Neuronal stem cell (in vitro differentiated cells): ENCODE measurements at regions not wholly inside any gene's neighbourhood (a gene's known extent, or its start where the extent isn't known, plus 50 kb on each side); places are given as distances from the start of the nearest gene placed in this dataset.

Experiments used
- DNase-seq: peaks from one replicate; pipeline ENCODE4 v3.0.0-alpha.2; 2013; ENCODE audit warnings: low spot score
- H2AFZ ChIP-seq: one replicate; pipeline ENCODE4 v1.6.1; 2013; ENCODE audit warnings: mild to moderate bottlenecking, low read length, inconsistent platforms
- H2AK5ac ChIP-seq: 2 replicates; pipeline ENCODE4 v1.6.1; 2013; ENCODE audit warnings: low read depth, mild to moderate bottlenecking, inconsistent platforms, low read length, moderate library complexity, mixed read lengths
- H2BK120ac ChIP-seq: 2 replicates; pipeline ENCODE4 v1.6.1; 2013; ENCODE audit warnings: low read depth, mild to moderate bottlenecking, inconsistent platforms, low read length, moderate library complexity, mixed read lengths
- H2BK12ac ChIP-seq: one replicate; pipeline ENCODE4 v1.6.1; 2013; ENCODE audit warnings: low read length, inconsistent platforms
- H2BK15ac ChIP-seq: 2 replicates; pipeline ENCODE4 v1.6.1; 2013; ENCODE audit warnings: mild to moderate bottlenecking, low read length, inconsistent platforms, mixed read lengths
- H2BK5ac ChIP-seq: one replicate; pipeline ENCODE4 v1.6.1; 2013; ENCODE audit warnings: inconsistent platforms, mild to moderate bottlenecking, low read length, moderate library complexity
- H3K14ac ChIP-seq: one replicate; pipeline ENCODE4 v1.6.1; 2013; ENCODE audit warnings: low read length, inconsistent platforms
- H3K18ac ChIP-seq: 2 replicates; pipeline ENCODE4 v1.6.1; 2013; ENCODE audit warnings: low read length, inconsistent platforms
- H3K23ac ChIP-seq: 2 replicates; pipeline ENCODE4 v1.6.1; 2013; ENCODE audit warnings: low read depth, mild to moderate bottlenecking, mixed read lengths, low read length, inconsistent platforms; ENCODE audit not compliant: poor library complexity
- H3K27ac ChIP-seq: replicated peaks from 3 replicates; pipeline ENCODE4 v1.5.1; 2013; ENCODE audit warnings: low read length, inconsistent platforms
- H3K27me3 ChIP-seq, 3 experiments: 2 replicates each; pipeline ENCODE4 v1.6.1; 2013; ENCODE audit warnings: low read length in 3 of 3, mild to moderate bottlenecking in 2 of 3, inconsistent platforms in 1 of 3, low read depth in 1 of 3, mixed read lengths in 1 of 3, moderate library complexity in 1 of 3; ENCODE audit not compliant: control insufficient read depth in 3 of 3, insufficient read depth in 3 of 3
- H3K36me3 ChIP-seq, 2 donors: replicated peaks in 1 of 2; 2 replicates each; pipeline ENCODE4 v1.6.1; 2013; ENCODE audit warnings: low read length in 2 of 2; ENCODE audit not compliant: control insufficient read depth in 2 of 2, insufficient read depth in 2 of 2
- H3K4ac ChIP-seq: 2 replicates; pipeline ENCODE4 v1.6.1; 2013; ENCODE audit warnings: inconsistent platforms, mild to moderate bottlenecking, low read length, moderate library complexity
- H3K4me1 ChIP-seq, 2 donors: 1 replicate in 1 of 2; 2 replicates in 1 of 2; pipeline ENCODE4 v1.6.1; 2013; ENCODE audit warnings: low read length in 2 of 2, low read depth in 1 of 2; ENCODE audit not compliant: control insufficient read depth in 2 of 2, insufficient read depth in 1 of 2
- H3K4me2 ChIP-seq: one replicate; pipeline ENCODE4 v1.6.1; 2013; ENCODE audit warnings: mild to moderate bottlenecking, low read length, inconsistent platforms; ENCODE audit not compliant: insufficient read depth, poor library complexity, severe bottlenecking
- H3K4me3 ChIP-seq, 2 donors: 2 replicates each; pipeline ENCODE4 v1.5.1; 2013; ENCODE audit warnings: low read length in 2 of 2, mild to moderate bottlenecking in 2 of 2, inconsistent platforms in 1 of 2, moderate library complexity in 1 of 2
- H3K79me1 ChIP-seq: one replicate; pipeline ENCODE4 v1.6.1; 2013; ENCODE audit warnings: low read depth, mild to moderate bottlenecking, inconsistent platforms, low read length, moderate library complexity
- H3K9ac ChIP-seq: one replicate; pipeline ENCODE4 v1.6.1; 2013; ENCODE audit warnings: mild to moderate bottlenecking, low read depth, low read length, inconsistent platforms; ENCODE audit not compliant: poor library complexity
- H3K9me3 ChIP-seq, 2 donors: replicated peaks in 1 of 2; 2 replicates each; pipeline versions ENCODE3 to v1.6.1; 2013; ENCODE audit warnings: low read length in 2 of 2, mild to moderate bottlenecking in 2 of 2, inconsistent platforms in 1 of 2, low read depth in 1 of 2, mixed read lengths in 1 of 2, moderate library complexity in 1 of 2; ENCODE audit not compliant: control insufficient read depth in 2 of 2, insufficient read depth in 1 of 2
- H4K8ac ChIP-seq: one replicate; pipeline ENCODE4 v1.6.1; 2013; ENCODE audit warnings: low read depth, mild to moderate bottlenecking, inconsistent platforms, low read length, moderate library complexity
- H4K91ac ChIP-seq: one replicate; pipeline ENCODE4 v1.6.1; 2013; ENCODE audit warnings: low read length, low read depth, mild to moderate bottlenecking, inconsistent platforms; ENCODE audit not compliant: poor library complexity
- WGBS, 2 donors: extraction: QIAGEN DNeasy Blood & Tissue Kit; methylation state at CpG; one replicate each; pipeline ENCODE4 v1.1.7; 2013; ENCODE audit warnings: missing lambda C conversion rate in 2 of 2, mixed read lengths in 1 of 2; ENCODE audit not compliant: insufficient read length in 2 of 2, insufficient replicate concordance in 1 of 2; ENCODE audit errors: extremely low coverage in 2 of 2; 5-methylcytosine and 5-hydroxymethylcytosine counted together

- no peak overlapping the region for H3K27ac ChIP-seq
- H3K9me3 ChIP-seq: peaks cover 0 to 2% of the 10 kb centered on the region in 2 donors
- no peak overlapping the region for H3K4me2 ChIP-seq
- no peak overlapping the region for H3K23ac ChIP-seq
- H2BK120ac ChIP-seq: no peak overlapping the region
- H2BK5ac ChIP-seq: no peak overlapping the region
- no peak overlapping the region for H3K4me3 ChIP-seq
- no peaks in the 10 kb centered on the region for H3K27me3 ChIP-seq
- no CpG with 5 or more reads among the region's 4 CpGs for WGBS, 2 donors
- no peaks in the 10 kb centered on the region for H3K36me3 ChIP-seq
- H3K4me1 ChIP-seq: no peaks in the 10 kb centered on the region
- no peak overlapping the region for H2BK15ac ChIP-seq
- H3K14ac ChIP-seq: no peak overlapping the region
- no peak overlapping the region for H4K8ac ChIP-seq
- no peak overlapping the region for H2BK12ac ChIP-seq
- H3K9ac ChIP-seq: no peak overlapping the region
- no peak overlapping the region for H2AFZ ChIP-seq
- no peak overlapping the region for H4K91ac ChIP-seq
- DNase-seq: no peak
- H3K18ac ChIP-seq: no peak overlapping the region
- H3K4ac ChIP-seq: no peak overlapping the region
- H3K79me1 ChIP-seq: no peaks in the 10 kb centered on the region
- no peak overlapping the region for H2AK5ac ChIP-seq
These were observed 631.6 kb upstream of the NRSN1 start for GRCh38 chr6:23494367-23494766.

DNA sequence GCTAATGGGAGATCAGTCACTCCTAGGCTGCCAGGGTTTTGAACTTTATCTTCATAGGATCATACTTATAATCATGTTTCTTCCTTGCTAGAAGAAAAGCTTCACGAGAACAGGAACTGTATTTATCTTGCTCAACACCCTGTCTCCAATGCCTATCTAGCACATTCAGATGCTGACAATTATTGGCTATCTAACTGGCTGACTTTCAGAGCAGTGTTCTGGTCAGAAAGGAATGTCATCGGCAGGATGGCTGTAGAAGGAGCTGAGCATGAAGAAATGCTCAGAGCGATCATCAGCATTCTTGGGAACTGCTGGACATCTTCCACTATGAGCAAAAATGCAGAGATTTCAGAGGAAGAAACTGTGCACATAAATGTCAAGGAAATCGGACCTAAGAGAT lies 628.0 kb upstream of the NRSN1 start:
- H3K18ac ChIP-seq: no peak overlapping the region
- no peak overlapping the region for H2AK5ac ChIP-seq
- no peak overlapping the region for H2AFZ ChIP-seq
- H2BK5ac ChIP-seq: no peak overlapping the region
- no peaks in the 10 kb centered on the region for H3K27me3 ChIP-seq
- H3K9me3 ChIP-seq: no peaks in the 10 kb centered on the region
- H3K4ac ChIP-seq: no peak overlapping the region
- no peak overlapping the region for H2BK12ac ChIP-seq
- no peak overlapping the region for H3K23ac ChIP-seq
- no peak overlapping the region for H3K14ac ChIP-seq
- H3K4me1 ChIP-seq: no peaks in the 10 kb centered on the region
- no peak overlapping the region for H3K9ac ChIP-seq
- H4K8ac ChIP-seq: no peak overlapping the region
- no peak overlapping the region for H2BK120ac ChIP-seq
- no peak overlapping the region for H3K4me2 ChIP-seq
- no peaks in the 10 kb centered on the region for H3K36me3 ChIP-seq
- no peak overlapping the region for H3K27ac ChIP-seq
- H2BK15ac ChIP-seq: no peak overlapping the region
- no peaks in the 10 kb centered on the region for H3K79me1 ChIP-seq
- H4K91ac ChIP-seq: no peak overlapping the region
- no peak overlapping the region for H3K4me3 ChIP-seq
- no CpG with 5 or more reads among the region's 4 CpGs for WGBS, 2 donors
- no peak for DNase-seq

DNA sequence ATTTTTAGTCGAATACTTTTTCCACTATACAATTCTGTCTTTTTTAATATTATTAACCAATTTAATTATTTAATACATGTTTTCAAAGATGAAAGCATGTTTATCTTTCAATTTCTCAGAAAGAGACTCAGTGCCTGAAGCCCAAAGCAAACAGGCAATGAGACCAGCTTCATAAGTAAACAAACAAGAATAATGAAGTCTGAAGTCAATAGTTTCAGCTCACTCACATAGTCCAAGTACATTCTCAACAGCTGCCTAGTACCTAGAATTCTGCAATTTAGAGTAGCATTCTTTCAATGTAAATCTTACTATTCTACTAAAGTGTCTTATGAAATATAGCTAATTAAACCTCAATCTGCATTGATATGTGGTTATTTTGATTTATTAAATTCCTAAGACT lies 626.5 kb upstream of the NRSN1 start:
- no peak overlapping the region for H2BK12ac ChIP-seq
- H3K9ac ChIP-seq: no peak overlapping the region
- H3K36me3 ChIP-seq: no peaks in the 10 kb centered on the region
- no peaks in the 10 kb centered on the region for H3K27me3 ChIP-seq
- no peak overlapping the region for H3K18ac ChIP-seq
- 100% methylated on average over 1 of the region's 1 CpG; no CpG with 5 or more reads in 1 of the 2 donors for WGBS, 2 donors
- H2AK5ac ChIP-seq: no peak overlapping the region
- no peak overlapping the region for H3K27ac ChIP-seq
- H2BK5ac ChIP-seq: no peak overlapping the region
- no peak overlapping the region for H3K4ac ChIP-seq
- no peak overlapping the region for H3K4me2 ChIP-seq
- no peak overlapping the region for H4K8ac ChIP-seq
- H4K91ac ChIP-seq: no peak overlapping the region
- H3K4me3 ChIP-seq: no peak overlapping the region
- no peak overlapping the region for H3K14ac ChIP-seq
- H2AFZ ChIP-seq: no peak overlapping the region
- no peak overlapping the region for H3K23ac ChIP-seq
- H3K79me1 ChIP-seq: no peaks in the 10 kb centered on the region
- DNase-seq: no peak
- H3K4me1 ChIP-seq: no peaks in the 10 kb centered on the region
- no peak overlapping the region for H2BK120ac ChIP-seq
- H2BK15ac ChIP-seq: no peak overlapping the region
- H3K9me3 ChIP-seq: no peaks in the 10 kb centered on the region

GRCh38 chr6:23503173-23503572 lies 622.8 kb upstream of the NRSN1 start:
- WGBS, 2 donors: no CpG with 5 or more reads among the region's 1 CpG
- DNase-seq: no peak
- Histone ChIP-seq H3K4me1 (no peaks in the 10 kb centered on the region), H3K18ac (no peak overlapping the region), H2BK15ac (no peak overlapping the region), H3K36me3 (no peaks in the 10 kb centered on the region), H3K9me3 (no peaks in the 10 kb centered on the region), H3K14ac (no peak overlapping the region), H2BK120ac (no peak overlapping the region), H3K27me3 (no peaks in the 10 kb centered on the region), H4K91ac (no peak overlapping the region), H4K8ac (no peak overlapping the region), H3K4me2 (no peak overlapping the region), H3K27ac (no peak overlapping the region), H2BK5ac (no peak overlapping the region), H3K9ac (no peak overlapping the region), H2BK12ac (no peak overlapping the region), H2AK5ac (no peak overlapping the region), H3K4me3 (no peak overlapping the region), H3K23ac (no peak overlapping the region), H3K4ac (no peak overlapping the region), H2AFZ (no peak overlapping the region), H3K79me1 (no peaks in the 10 kb centered on the region)
